ENCODE measurements at regions not wholly inside any gene's neighbourhood (a gene's known extent, or its start where the extent isn't known, plus 50 kb on each side); places are given as distances from the start of the nearest gene placed in this dataset.

DNA sequence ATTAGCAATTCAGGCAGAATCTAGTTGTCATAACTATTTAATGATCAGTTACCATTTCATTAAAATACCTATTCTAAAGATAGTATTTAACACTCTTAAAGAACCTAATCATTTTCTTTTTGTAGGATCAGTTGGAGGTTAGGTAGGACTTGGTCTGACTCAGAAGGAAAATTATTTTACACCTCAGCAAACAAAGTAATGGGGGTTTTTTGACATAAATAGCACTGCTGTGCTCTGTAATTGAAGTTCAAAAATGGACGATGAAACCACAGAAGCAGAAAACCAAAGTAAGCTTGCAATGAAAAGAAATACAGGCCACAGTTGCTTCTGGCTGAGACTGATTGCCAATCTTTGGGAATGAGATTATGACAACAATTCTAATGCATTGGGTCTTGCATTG lies 187.0 kb upstream of the TRPM3 start:
- H3K4me1 Mint-ChIP-seq: no peaks in the 10 kb centered on the region
- ChIA-PET POLR2A (no interaction called here), CTCF (no interaction called here)
- no peaks in the 10 kb centered on the region for H3K9me3 Mint-ChIP-seq
- TF ChIP-seq, protein P1, sequence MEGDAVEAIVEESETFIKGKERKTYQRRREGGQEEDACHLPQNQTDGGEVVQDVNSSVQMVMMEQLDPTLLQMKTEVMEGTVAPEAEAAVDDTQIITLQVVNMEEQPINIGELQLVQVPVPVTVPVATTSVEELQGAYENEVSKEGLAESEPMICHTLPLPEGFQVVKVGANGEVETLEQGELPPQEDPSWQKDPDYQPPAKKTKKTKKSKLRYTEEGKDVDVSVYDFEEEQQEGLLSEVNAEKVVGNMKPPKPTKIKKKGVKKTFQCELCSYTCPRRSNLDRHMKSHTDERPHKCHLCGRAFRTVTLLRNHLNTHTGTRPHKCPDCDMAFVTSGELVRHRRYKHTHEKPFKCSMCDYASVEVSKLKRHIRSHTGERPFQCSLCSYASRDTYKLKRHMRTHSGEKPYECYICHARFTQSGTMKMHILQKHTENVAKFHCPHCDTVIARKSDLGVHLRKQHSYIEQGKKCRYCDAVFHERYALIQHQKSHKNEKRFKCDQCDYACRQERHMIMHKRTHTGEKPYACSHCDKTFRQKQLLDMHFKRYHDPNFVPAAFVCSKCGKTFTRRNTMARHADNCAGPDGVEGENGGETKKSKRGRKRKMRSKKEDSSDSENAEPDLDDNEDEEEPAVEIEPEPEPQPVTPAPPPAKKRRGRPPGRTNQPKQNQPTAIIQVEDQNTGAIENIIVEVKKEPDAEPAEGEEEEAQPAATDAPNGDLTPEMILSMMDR (IDR thresholded peaks at IDR 0.05): no peak
- H3K4me3 Mint-ChIP-seq: no peak overlapping the region
- DNase-seq (no peak), ATAC-seq (ENCODE audit: low read depth) (no peak)
- no peak overlapping the region for H3K27ac Mint-ChIP-seq
- peaks cover 2% of the 10 kb centered on the region for H3K27me3 Mint-ChIP-seq
- no peaks in the 10 kb centered on the region for H3K36me3 Mint-ChIP-seq (ENCODE audit: low read depth)
- intact Hi-C loops (cut with micrococcal nuclease): no loop called here

GRCh38 chr9:71306134-71306533 lies 184.7 kb upstream of the TRPM3 start:
- TF ChIP-seq, protein P1 (IDR thresholded peaks at IDR 0.05): no peak
- ChIA-PET CTCF (no interaction called here), POLR2A (no interaction called here)
- intact Hi-C loops (cut with micrococcal nuclease): no loop called here
- no peaks in the 10 kb centered on the region for H3K36me3 Mint-ChIP-seq (ENCODE audit: low read depth)
- ATAC-seq (ENCODE audit: low read depth) (no peak), DNase-seq (no peak)
- peaks cover 2% of the 10 kb centered on the region for H3K27me3 Mint-ChIP-seq
- no peak overlapping the region for H3K4me3 Mint-ChIP-seq
- H3K4me1 Mint-ChIP-seq: no peaks in the 10 kb centered on the region
- no peak overlapping the region for H3K27ac Mint-ChIP-seq
- H3K9me3 Mint-ChIP-seq: no peaks in the 10 kb centered on the region

- ATAC-seq (ENCODE audit: low read depth) (no peak), DNase-seq (no peak)
- Mint-ChIP-seq H3K9me3 (no peaks in the 10 kb centered on the region), H3K27ac (no peak overlapping the region), H3K27me3 (peaks cover 3% of the 10 kb centered on the region), H3K36me3 (ENCODE audit: low read depth) (no peaks in the 10 kb centered on the region), H3K4me3 (no peak overlapping the region), H3K4me1 (no peaks in the 10 kb centered on the region)
- intact Hi-C loops (cut with micrococcal nuclease): no loop called here
- CTCF ChIA-PET: no interaction called here
- POLR2A ChIA-PET: no interaction called here
- TF ChIP-seq, protein P1 (IDR thresholded peaks at IDR 0.05): no peak
These were observed 181.9 kb upstream of the TRPM3 start for GRCh38 chr9:71303351-71303750.

DNA sequence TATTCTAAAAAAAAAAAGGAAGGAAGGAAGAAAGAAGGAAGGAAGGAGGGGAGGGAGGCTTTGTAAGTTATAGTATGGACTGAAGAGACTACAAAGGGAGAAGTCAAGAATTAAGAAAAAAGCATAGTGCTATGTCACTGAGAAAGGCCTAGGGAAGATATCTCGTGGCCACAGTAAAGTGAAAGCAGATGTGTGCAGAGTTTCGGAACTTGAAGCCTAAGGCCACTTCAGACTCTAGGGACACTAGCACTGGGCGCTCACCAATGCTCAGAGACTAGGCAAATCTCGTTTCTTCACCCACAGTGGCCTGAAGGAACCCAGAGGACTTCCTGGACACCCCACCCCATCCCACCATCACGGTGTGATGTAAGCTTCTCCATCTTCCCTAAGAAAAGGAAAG lies 181.4 kb upstream of the TRPM3 start:
- no peak overlapping the region for H3K4me3 Mint-ChIP-seq
- no peaks in the 10 kb centered on the region for H3K9me3 Mint-ChIP-seq
- intact Hi-C loops (cut with micrococcal nuclease): no loop called here
- POLR2A ChIA-PET: no interaction called here
- no peaks in the 10 kb centered on the region for H3K36me3 Mint-ChIP-seq (ENCODE audit: low read depth)
- ATAC-seq (ENCODE audit: low read depth) (no peak), DNase-seq (no peak)
- no peaks in the 10 kb centered on the region for H3K4me1 Mint-ChIP-seq
- CTCF ChIA-PET: no interaction called here
- TF ChIP-seq, protein P1 (IDR thresholded peaks at IDR 0.05): no peak
- peaks cover 5% of the 10 kb centered on the region for H3K27me3 Mint-ChIP-seq
- no peak overlapping the region for H3K27ac Mint-ChIP-seq

DNA sequence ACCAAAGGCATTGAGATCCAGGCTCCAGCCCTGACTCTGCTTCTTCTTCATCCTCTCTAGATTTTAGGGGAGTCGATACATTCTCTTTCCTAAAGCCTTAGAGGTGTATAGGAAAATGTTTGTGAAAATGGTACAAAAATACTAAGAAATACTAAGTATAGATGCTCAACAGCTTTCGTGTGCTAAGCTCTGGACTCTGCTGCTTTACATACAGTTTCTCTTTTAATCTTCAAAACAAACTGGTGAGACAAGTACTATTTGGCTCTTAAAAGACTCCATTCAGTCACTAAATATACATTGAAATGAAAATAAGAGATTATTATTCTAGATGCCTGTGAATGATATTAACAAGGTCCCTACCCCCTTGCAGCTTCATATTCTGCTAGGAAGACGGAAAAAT lies 174.5 kb upstream of the TRPM3 start:
- DNase-seq: no peak
- Mint-ChIP-seq H3K4me1 (no peaks in the 10 kb centered on the region), H3K27ac (no peak overlapping the region), H3K36me3 (ENCODE audit: low read depth) (no peaks in the 10 kb centered on the region), H3K9me3 (no peaks in the 10 kb centered on the region), H3K27me3 (peaks cover 5% of the 10 kb centered on the region), H3K4me3 (no peak overlapping the region)
- no peak for ATAC-seq (ENCODE audit: low read depth)
- ChIA-PET CTCF (no interaction called here), POLR2A (no interaction called here)
- intact Hi-C loops (cut with micrococcal nuclease): no loop called here
- TF ChIP-seq, protein P1 (IDR thresholded peaks at IDR 0.05): no peak
